HEK293 (cell line): ENCODE measurements at regions not wholly inside any gene's neighbourhood (a gene's known extent, or its start where the extent isn't known, plus 50 kb on each side); places are given as distances from the start of the nearest gene placed in this dataset.

Experiments
- CTCF ChIA-PET: fragments of 350-600 bp; formaldehyde crosslinking; extraction: SDS; loops from one replicate; lab custom pipeline; 2021; ENCODE audit warnings: antibody characterized with exemption; lab: Yijun Ruan, JAX
- POLR2A ChIA-PET: fragments of 300-600 bp; formaldehyde crosslinking; extraction: SDS; loops from one replicate; lab custom pipeline; 2020; ENCODE audit warnings: antibody characterized with exemption, inconsistent platforms; lab: Yijun Ruan, JAX
- H3K27ac ChIP-seq: fragments of 200-500 bp; sonication (Bioruptor generic); 2 replicates; pipeline ENCODE4 v1.5.1; 2014; ENCODE audit warnings: low read depth, low read length, control low read depth, inconsistent platforms; ENCODE audit errors: extremely low read depth
- H3K36me3 ChIP-seq, 2 experiments: fragments of 200-500 bp in 1 of 2; sonication (Bioruptor generic) in 1 of 2; 1 replicate in 1 of 2; 2 replicates in 1 of 2; pipeline ENCODE4 v1.5.1; 2014 to 2017; ENCODE audit warnings: inconsistent platforms in 2 of 2, low read length in 2 of 2; ENCODE audit not compliant: control insufficient read depth in 2 of 2, insufficient read depth in 1 of 2
- H3K4me1 ChIP-seq: fragments of 200-500 bp; sonication (Bioruptor generic); 2 replicates; pipeline ENCODE4 v1.5.1; 2014; ENCODE audit warnings: mild to moderate bottlenecking, low read length, inconsistent platforms; ENCODE audit not compliant: control insufficient read depth, insufficient read depth
- H3K4me3 ChIP-seq: 2 replicates; pipeline ENCODE4 v1.5.1; 2011; ENCODE audit warnings: low read depth, mild to moderate bottlenecking, control low read depth, low read length, moderate library complexity
- H3K9me3 ChIP-seq: fragments of 200-500 bp; sonication (Bioruptor generic); 2 replicates; pipeline ENCODE4 v1.5.1; 2014; ENCODE audit warnings: low read depth, low read length, inconsistent platforms; ENCODE audit not compliant: control insufficient read depth, insufficient read depth
- GLI4 ChIP-seq: fragments of 450-650 bp; formaldehyde crosslinking; IDR thresholded peaks from 2 replicates; pipeline ENCODE4 v1.5.1; 2016; ENCODE audit warnings: missing biosample characterization, missing genetic modification characterization
- GLIS1 ChIP-seq: fragments of 450-650 bp; formaldehyde crosslinking; IDR thresholded peaks from 2 replicates; pipeline ENCODE4 v1.5.1; 2016; ENCODE audit warnings: missing biosample characterization, missing genetic modification characterization
- MZF1 ChIP-seq: fragments of 450-650 bp; formaldehyde crosslinking; IDR thresholded peaks from 2 replicates; pipeline ENCODE4 v1.5.1; 2017; ENCODE audit warnings: missing biosample characterization, missing genetic modification characterization, borderline replicate concordance
- TRIM28 ChIP-seq: IDR thresholded peaks from 2 replicates; pipeline ENCODE4 v1.6.1; 2011; ENCODE audit warnings: low read length, control low read depth, borderline replicate concordance
- YY2 ChIP-seq: fragments of 450-650 bp; formaldehyde crosslinking; IDR thresholded peaks from 2 replicates; pipeline ENCODE4 v1.5.1; 2016; ENCODE audit warnings: missing biosample characterization, missing genetic modification characterization
- ZBTB21 ChIP-seq: fragments of 450-650 bp; formaldehyde crosslinking; IDR thresholded peaks from 2 replicates; pipeline ENCODE4 v1.5.1; 2017; ENCODE audit warnings: missing biosample characterization, missing genetic modification characterization
- ZBTB6 ChIP-seq: fragments of 450-650 bp; formaldehyde crosslinking; IDR thresholded peaks from 2 replicates; pipeline ENCODE4 v1.5.1; 2017; ENCODE audit warnings: missing biosample characterization, missing genetic modification characterization
- ZFP37 ChIP-seq: fragments of 450-650 bp; formaldehyde crosslinking; IDR thresholded peaks from 2 replicates; pipeline ENCODE4 v1.5.1; 2016; ENCODE audit warnings: missing biosample characterization, missing genetic modification characterization
- ZNF133 ChIP-seq: fragments of 450-650 bp; formaldehyde crosslinking; IDR thresholded peaks from 2 replicates; pipeline ENCODE4 v1.5.1; 2016; ENCODE audit warnings: missing biosample characterization, missing genetic modification characterization
- ZNF140 ChIP-seq: fragments of 450-650 bp; formaldehyde crosslinking; IDR thresholded peaks from 2 replicates; pipeline ENCODE4 v1.5.1; 2016; ENCODE audit warnings: missing biosample characterization, missing genetic modification characterization
- ZNF157 ChIP-seq: fragments of 450-650 bp; formaldehyde crosslinking; IDR thresholded peaks from 2 replicates; pipeline ENCODE4 v1.5.1; 2016; ENCODE audit warnings: missing biosample characterization, missing genetic modification characterization
- ZNF214 ChIP-seq: fragments of 450-650 bp; formaldehyde crosslinking; IDR thresholded peaks from 2 replicates; pipeline ENCODE4 v1.5.1; 2017; ENCODE audit warnings: missing biosample characterization, mild to moderate bottlenecking, missing genetic modification characterization, borderline replicate concordance
- ZNF513 ChIP-seq: fragments of 450-650 bp; IDR thresholded peaks from 2 replicates; pipeline ENCODE4 v1.5.1; 2018; ENCODE audit warnings: missing biosample characterization, missing genetic modification characterization
- ZNF529 ChIP-seq: fragments of 450-650 bp; formaldehyde crosslinking; IDR thresholded peaks from 2 replicates; pipeline ENCODE4 v1.5.1; 2017; ENCODE audit warnings: missing genetic modification characterization, missing biosample characterization; ENCODE audit not compliant: insufficient replicate concordance
- ZNF549 ChIP-seq: fragments of 450-650 bp; IDR thresholded peaks from 2 replicates; pipeline ENCODE4 v1.5.1; 2018; ENCODE audit warnings: missing biosample characterization, missing genetic modification characterization, mild to moderate bottlenecking, inconsistent platforms, moderate library complexity
- ZNF629 ChIP-seq: fragments of 450-650 bp; formaldehyde crosslinking; IDR thresholded peaks from 2 replicates; pipeline ENCODE4 v1.5.1; 2017; ENCODE audit warnings: missing biosample characterization, missing genetic modification characterization
- ZNF654 ChIP-seq: fragments of 450-650 bp; formaldehyde crosslinking; IDR thresholded peaks from 2 replicates; pipeline ENCODE4 v1.5.1; 2016; ENCODE audit warnings: low read depth, missing biosample characterization, missing genetic modification characterization
- ZNF660 ChIP-seq: fragments of 450-650 bp; IDR thresholded peaks from 2 replicates; pipeline ENCODE4 v1.5.1; 2018; ENCODE audit warnings: missing biosample characterization, mild to moderate bottlenecking, missing genetic modification characterization
- ZNF701 ChIP-seq: fragments of 450-650 bp; formaldehyde crosslinking; IDR thresholded peaks from 2 replicates; pipeline ENCODE4 v1.5.1; 2016; ENCODE audit warnings: missing biosample characterization, missing genetic modification characterization
- ZNF747 ChIP-seq: fragments of 450-650 bp; formaldehyde crosslinking; IDR thresholded peaks from 2 replicates; pipeline ENCODE4 v1.5.1; 2016; ENCODE audit warnings: missing biosample characterization, missing genetic modification characterization

GRCh38 chr10:90985321-90985933 lies 64.5 kb upstream of the ANKRD1 start (continued):
- TF ChIP-seq ZNF513 (tag by site-specific recombination) = no peak
- TF ChIP-seq ZBTB21 = no peak
- TF ChIP-seq TRIM28 = no peak
- TF ChIP-seq ZBTB6 (tag by site-specific recombination) = no peak
- no peak for TF ChIP-seq ZNF654 (tag by site-specific recombination)
- no peak for TF ChIP-seq ZNF157 (tag by site-specific recombination)

GRCh38 chr10:90986136-90986760 lies 65.4 kb upstream of the ANKRD1 start:
- POLR2A ChIA-PET = no interaction called here
- Histone ChIP-seq H3K27ac (no peak overlapping the region), H3K9me3 (no peaks in the 10 kb centered on the region), H3K4me1 (0 out of 2 replicates have a peak, but pooled peaks cover 2% of the 10 kb centered on the region), H3K4me3 (no peak overlapping the region), H3K36me3 (no peaks in the 10 kb centered on the region)
- TF ChIP-seq ZNF214 (tag by site-specific recombination) = no peak
- no peak for TF ChIP-seq TRIM28
- TF ChIP-seq ZNF549 (tag by site-specific recombination) = no peak
- no peak for TF ChIP-seq ZNF747
- no peak for TF ChIP-seq GLI4 (tag by site-specific recombination)
- no peak for TF ChIP-seq ZNF140
- CTCF ChIA-PET = interaction anchor here (1.9 kb wide), 1 partner anchor 20 kb away, joined by 9 read pairs; no protein-coding TSS in a partner anchor

GRCh38 chr10:90986870-90987269 lies 66.0 kb upstream of the ANKRD1 start:
- Histone ChIP-seq H3K4me3 (no peak overlapping the region), H3K9me3 (no peaks in the 10 kb centered on the region), H3K4me1 (0 out of 2 replicates have a peak, but pooled peaks cover 2% of the 10 kb centered on the region), H3K36me3 (no peaks in the 10 kb centered on the region), H3K27ac (no peak overlapping the region)
- TF ChIP-seq GLIS1 (tag by site-specific recombination) = no peak
- TF ChIP-seq YY2 (tag by site-specific recombination) = no peak
- TF ChIP-seq ZNF133 (tag by site-specific recombination) = peak; percentile 31; the same call in 1 of the 2 replicates
- TF ChIP-seq ZFP37 = no peak
- CTCF ChIA-PET = interaction anchor here (0.6 to 1.9 kb wide), 2 partner anchors 19 to 727 kb away, joined by 3 to 9 read pairs; no protein-coding TSS in a partner anchor
- POLR2A ChIA-PET = no interaction called here

- no peaks in the 10 kb centered on the region for H3K36me3 ChIP-seq
- no peak overlapping the region for H3K27ac ChIP-seq
- CTCF ChIA-PET = interaction anchor here (0.6 kb wide), 1 partner anchor 726 kb away, joined by 3 read pairs; no protein-coding TSS in a partner anchor
- POLR2A ChIA-PET = no interaction called here
- H3K4me3 ChIP-seq = no peak overlapping the region
- TF ChIP-seq ZNF660 (tag by site-specific recombination) (no peak), MZF1 (tag by site-specific recombination) (no peak), ZNF629 (tag by site-specific recombination) (no peak), ZNF529 (no peak), ZNF701 (tag by site-specific recombination) (no peak)
- H3K4me1 ChIP-seq = 0 out of 2 replicates have a peak, but pooled peaks cover 2% of the 10 kb centered on the region
- no peaks in the 10 kb centered on the region for H3K9me3 ChIP-seq
Measured at GRCh38 chr10:90987383-90987782, 66.5 kb upstream of the ANKRD1 start.
